ENCODE measurements at regions not wholly inside any gene's neighbourhood (a gene's known extent, or its start where the extent isn't known, plus 50 kb on each side); places are given as distances from the start of the nearest gene placed in this dataset.

DNA sequence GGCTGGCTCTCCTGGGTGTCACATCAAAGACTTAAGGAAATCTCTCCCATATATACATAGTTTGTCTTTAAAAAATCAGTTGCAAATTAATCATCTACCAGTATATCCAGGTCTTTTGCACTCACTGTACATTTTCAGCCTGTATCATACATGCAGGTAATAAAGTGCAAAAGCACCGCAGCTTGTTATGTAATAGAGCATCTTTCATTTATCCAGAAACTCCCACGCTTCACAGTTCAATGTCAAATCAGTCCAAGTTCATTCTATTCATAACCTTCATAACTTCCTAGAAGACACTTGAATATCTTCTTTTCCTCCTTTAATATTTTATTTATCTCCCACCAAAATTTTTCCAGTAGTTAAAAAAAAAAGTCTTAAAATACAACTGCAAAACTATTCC is 89.6 kb upstream of the KCTD1 start:
- Histone ChIP-seq H3K27ac (ENCODE audit: extremely low read length, insufficient read depth, low read length) (no peak overlapping the region), H3K4me2 (ENCODE audit: low read depth, low read length) (no peak overlapping the region), H4K20me1 (ENCODE audit: insufficient read depth, low read length) (no peaks in the 10 kb centered on the region), H3K9me3 (ENCODE audit: low read length) (no peaks in the 10 kb centered on the region), H3K27me3 (ENCODE audit: control insufficient read depth in 1 of 2, insufficient read depth in 2 of 2, low read length in 2 of 2) (peaks cover 0 to 59% of the 10 kb centered on the region in 2 experiments; a peak in 4 of 5 replicates), H3K9ac (ENCODE audit: insufficient read depth, low read depth, low read length) (no peak overlapping the region), H3K36me3 (replicated peaks in 1 of 2; ENCODE audit: control insufficient read depth in 1 of 2, insufficient read depth in 2 of 2, low read length in 2 of 2) (no peaks in the 10 kb centered on the region), H3K79me2 (ENCODE audit: insufficient read depth, low read length) (no peaks in the 10 kb centered on the region), H2AFZ (ENCODE audit: low read length) (no peak overlapping the region), H3K4me3 (replicated peaks in 1 of 3; ENCODE audit: insufficient read depth in 1 of 3, low read depth in 2 of 3, low read length in 3 of 3) (no peak overlapping the region), H3K4me1 (ENCODE audit: insufficient read depth, low read length) (no peaks in the 10 kb centered on the region)
- 46% methylated on average over 2 of the region's 2 CpGs for WGBS (ENCODE audit: low lambda C conversion rate)
- intact Hi-C loops (cut with micrococcal nuclease; ENCODE audit: unreplicated experiment): no loop called here
- in situ Hi-C loops (cut with HindIII; ENCODE audit: extremely low pct_ligation_motif_present, low pct_unique_long_range_greater_than_20kb): no loop called here
- no TSS peak for BruUV-seq (replicated peaks)
- ATAC-seq (no peak), DNase-seq (ENCODE audit: low spot score) (no peak), FAIRE-seq (no peak)
- CTCF ChIA-PET (ENCODE audit: low intra/inter-chr PET ratio, low total read pairs): no interaction called here
- POLR2A ChIA-PET: no interaction called here
- TF ChIP-seq, protein P1, sequence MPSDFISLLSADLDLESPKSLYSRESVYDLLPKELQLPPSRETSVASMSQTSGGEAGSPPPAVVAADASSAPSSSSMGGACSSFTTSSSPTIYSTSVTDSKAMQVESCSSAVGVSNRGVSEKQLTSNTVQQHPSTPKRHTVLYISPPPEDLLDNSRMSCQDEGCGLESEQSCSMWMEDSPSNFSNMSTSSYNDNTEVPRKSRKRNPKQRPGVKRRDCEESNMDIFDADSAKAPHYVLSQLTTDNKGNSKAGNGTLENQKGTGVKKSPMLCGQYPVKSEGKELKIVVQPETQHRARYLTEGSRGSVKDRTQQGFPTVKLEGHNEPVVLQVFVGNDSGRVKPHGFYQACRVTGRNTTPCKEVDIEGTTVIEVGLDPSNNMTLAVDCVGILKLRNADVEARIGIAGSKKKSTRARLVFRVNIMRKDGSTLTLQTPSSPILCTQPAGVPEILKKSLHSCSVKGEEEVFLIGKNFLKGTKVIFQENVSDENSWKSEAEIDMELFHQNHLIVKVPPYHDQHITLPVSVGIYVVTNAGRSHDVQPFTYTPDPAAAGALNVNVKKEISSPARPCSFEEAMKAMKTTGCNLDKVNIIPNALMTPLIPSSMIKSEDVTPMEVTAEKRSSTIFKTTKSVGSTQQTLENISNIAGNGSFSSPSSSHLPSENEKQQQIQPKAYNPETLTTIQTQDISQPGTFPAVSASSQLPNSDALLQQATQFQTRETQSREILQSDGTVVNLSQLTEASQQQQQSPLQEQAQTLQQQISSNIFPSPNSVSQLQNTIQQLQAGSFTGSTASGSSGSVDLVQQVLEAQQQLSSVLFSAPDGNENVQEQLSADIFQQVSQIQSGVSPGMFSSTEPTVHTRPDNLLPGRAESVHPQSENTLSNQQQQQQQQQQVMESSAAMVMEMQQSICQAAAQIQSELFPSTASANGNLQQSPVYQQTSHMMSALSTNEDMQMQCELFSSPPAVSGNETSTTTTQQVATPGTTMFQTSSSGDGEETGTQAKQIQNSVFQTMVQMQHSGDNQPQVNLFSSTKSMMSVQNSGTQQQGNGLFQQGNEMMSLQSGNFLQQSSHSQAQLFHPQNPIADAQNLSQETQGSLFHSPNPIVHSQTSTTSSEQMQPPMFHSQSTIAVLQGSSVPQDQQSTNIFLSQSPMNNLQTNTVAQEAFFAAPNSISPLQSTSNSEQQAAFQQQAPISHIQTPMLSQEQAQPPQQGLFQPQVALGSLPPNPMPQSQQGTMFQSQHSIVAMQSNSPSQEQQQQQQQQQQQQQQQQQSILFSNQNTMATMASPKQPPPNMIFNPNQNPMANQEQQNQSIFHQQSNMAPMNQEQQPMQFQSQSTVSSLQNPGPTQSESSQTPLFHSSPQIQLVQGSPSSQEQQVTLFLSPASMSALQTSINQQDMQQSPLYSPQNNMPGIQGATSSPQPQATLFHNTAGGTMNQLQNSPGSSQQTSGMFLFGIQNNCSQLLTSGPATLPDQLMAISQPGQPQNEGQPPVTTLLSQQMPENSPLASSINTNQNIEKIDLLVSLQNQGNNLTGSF (CRISPR knock-in tag; IDR thresholded peaks at IDR 0.05): no peak
- TF ChIP-seq SKI (IDR thresholded peaks at IDR 0.05; ENCODE audit: partially characterized antibody) (no peak), FOXK1 (CRISPR knock-in tag; IDR thresholded peaks at IDR 0.05; ENCODE audit: borderline replicate concordance, low read depth) (no peak), FUBP1 (CRISPR knock-in tag; IDR thresholded peaks at IDR 0.05; ENCODE audit: borderline replicate concordance) (no peak), PHB2 (IDR thresholded peaks at IDR 0.05; ENCODE audit: partially characterized antibody) (no peak), ZBTB25 (CRISPR knock-in tag; IDR thresholded peaks at IDR 0.05) (no peak), NR3C1 (CRISPR knock-in tag; IDR thresholded peaks at IDR 0.05) (no peak), ZNF720 (CRISPR knock-in tag; IDR thresholded peaks at IDR 0.05) (no peak), ZNF777 (CRISPR knock-in tag; IDR thresholded peaks at IDR 0.05) (no peak), KAT2B (IDR thresholded peaks at IDR 0.05; ENCODE audit: borderline replicate concordance, low read depth, low read length) (no peak), HIVEP1 (CRISPR knock-in tag; IDR thresholded peaks at IDR 0.05) (no peak), ZNF224 (CRISPR knock-in tag; IDR thresholded peaks at IDR 0.05) (no peak), ZNF572 (CRISPR knock-in tag; IDR thresholded peaks at IDR 0.05) (no peak), RAD51 (IDR thresholded peaks at IDR 0.05; ENCODE audit: borderline replicate concordance) (no peak), ZXDC (CRISPR knock-in tag; IDR thresholded peaks at IDR 0.05) (no peak)
